Retinal pigment epithelial cell (primary cell): ENCODE measurements at regions not wholly inside any gene's neighbourhood (a gene's known extent, or its start where the extent isn't known, plus 50 kb on each side); places are given as distances from the start of the nearest gene placed in this dataset.
"Not testable (repeated sequence)": the region's sequence is repeated elsewhere in the genome, so short reads cannot be mapped to it uniquely, and the experiment has no call there.

ENCODE experiments used
- DNase-seq: peaks from one replicate; pipeline ENCODE4 v3.0.0-alpha.2; 2010; ENCODE audit warnings: low read depth
- H3K4me3 ChIP-seq: 2 replicates; pipeline ENCODE4 v1.5.1; 2011; ENCODE audit warnings: mild to moderate bottlenecking, low read length, control low read depth, moderate library complexity
- TF ChIP-seq, protein P1 (sequence below): conservative IDR thresholded peaks from 2 replicates; pipeline ENCODE4 v1.5.1; 2011; ENCODE audit warnings: low read depth, low read length, control low read depth, inconsistent platforms

DNA sequence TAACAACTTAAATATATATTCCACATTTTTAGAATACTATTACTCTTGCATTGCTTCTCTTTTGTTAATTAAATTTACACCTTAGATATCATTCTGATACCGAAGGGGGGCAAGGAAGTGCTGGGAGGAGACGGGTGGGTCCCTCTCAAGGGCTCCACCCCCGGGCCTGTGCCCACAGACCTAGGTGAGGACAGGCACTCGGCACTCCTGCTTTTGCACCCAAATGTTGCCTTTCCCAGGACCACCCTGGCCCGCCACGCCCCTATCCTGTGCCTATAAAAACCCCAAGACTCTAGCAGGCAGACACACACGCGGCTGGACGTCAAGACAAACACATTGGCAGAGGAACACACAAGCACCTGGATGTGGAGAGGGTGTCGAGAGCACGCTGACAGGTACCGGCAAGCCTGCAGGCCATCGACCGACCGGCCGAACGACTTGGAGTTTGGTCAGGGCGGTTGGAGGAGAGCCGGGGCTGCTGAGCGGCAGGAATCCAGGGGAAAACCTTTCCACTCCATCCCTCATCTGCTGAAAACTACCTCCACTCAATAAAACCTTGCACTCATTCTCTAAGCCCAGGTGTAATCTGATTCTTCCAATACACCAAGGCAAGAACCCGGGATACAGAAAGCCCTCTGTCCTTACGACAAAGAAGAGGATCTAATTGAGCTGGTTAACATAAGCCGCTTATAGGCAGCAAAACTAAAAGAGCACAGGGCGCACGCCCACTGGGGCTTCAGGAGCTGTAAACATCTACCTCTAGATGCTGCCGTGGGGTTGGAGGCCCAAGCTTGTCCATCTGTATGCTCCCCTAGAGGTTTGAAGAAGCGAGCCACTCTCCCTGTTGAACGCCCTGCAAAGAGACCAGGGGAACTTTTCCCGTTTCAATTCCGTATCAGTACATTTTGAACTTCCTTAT lies 197.4 kb upstream of the PRSS16 start:
- no peak for DNase-seq
- TF ChIP-seq, protein P1, sequence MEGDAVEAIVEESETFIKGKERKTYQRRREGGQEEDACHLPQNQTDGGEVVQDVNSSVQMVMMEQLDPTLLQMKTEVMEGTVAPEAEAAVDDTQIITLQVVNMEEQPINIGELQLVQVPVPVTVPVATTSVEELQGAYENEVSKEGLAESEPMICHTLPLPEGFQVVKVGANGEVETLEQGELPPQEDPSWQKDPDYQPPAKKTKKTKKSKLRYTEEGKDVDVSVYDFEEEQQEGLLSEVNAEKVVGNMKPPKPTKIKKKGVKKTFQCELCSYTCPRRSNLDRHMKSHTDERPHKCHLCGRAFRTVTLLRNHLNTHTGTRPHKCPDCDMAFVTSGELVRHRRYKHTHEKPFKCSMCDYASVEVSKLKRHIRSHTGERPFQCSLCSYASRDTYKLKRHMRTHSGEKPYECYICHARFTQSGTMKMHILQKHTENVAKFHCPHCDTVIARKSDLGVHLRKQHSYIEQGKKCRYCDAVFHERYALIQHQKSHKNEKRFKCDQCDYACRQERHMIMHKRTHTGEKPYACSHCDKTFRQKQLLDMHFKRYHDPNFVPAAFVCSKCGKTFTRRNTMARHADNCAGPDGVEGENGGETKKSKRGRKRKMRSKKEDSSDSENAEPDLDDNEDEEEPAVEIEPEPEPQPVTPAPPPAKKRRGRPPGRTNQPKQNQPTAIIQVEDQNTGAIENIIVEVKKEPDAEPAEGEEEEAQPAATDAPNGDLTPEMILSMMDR = no peak
- no peak overlapping the region for H3K4me3 ChIP-seq

GRCh38 chr6:27052082-27052730 lies 195.3 kb upstream of the PRSS16 start:
- not testable (repeated sequence) for H3K4me3 ChIP-seq

GRCh38 chr6:27052731-27053082 lies 194.8 kb upstream of the PRSS16 start:
- TF ChIP-seq, protein P1 = no peak

More at GRCh38 chr6:27052082-27052730, 195.3 kb upstream of the PRSS16 start:
- DNase-seq = not testable (repeated sequence)

DNA sequence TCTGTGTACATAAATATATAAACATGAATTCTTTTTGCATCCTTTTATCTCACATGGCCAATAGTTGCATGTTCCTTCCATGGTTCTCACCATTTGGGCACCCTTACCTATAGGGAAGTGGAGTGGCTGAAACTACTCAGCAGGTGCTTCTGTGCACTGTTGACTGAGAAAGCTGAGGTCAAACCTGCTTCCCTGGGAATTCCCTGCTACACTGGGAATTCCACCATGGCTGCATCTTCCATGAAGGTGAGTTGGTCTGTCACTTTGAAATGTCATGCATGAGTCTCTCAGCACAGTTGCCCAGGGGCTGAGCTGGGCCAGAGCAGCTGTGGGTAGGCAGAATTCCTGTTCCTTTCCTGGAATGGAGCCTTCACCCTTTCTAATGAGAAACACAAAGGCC lies 193.8 kb upstream of the PRSS16 start:
- no peak for DNase-seq
- no peak overlapping the region for H3K4me3 ChIP-seq
- TF ChIP-seq, protein P1 = no peak

More at GRCh38 chr6:27052731-27053082, 194.8 kb upstream of the PRSS16 start:
- H3K4me3 ChIP-seq = no peak overlapping the region
- no peak for DNase-seq

GRCh38 chr6:27056615-27057014 lies 190.9 kb upstream of the PRSS16 start:
- TF ChIP-seq, protein P1 = no peak
- DNase-seq = no peak
- H3K4me3 ChIP-seq = no peak overlapping the region

DNA sequence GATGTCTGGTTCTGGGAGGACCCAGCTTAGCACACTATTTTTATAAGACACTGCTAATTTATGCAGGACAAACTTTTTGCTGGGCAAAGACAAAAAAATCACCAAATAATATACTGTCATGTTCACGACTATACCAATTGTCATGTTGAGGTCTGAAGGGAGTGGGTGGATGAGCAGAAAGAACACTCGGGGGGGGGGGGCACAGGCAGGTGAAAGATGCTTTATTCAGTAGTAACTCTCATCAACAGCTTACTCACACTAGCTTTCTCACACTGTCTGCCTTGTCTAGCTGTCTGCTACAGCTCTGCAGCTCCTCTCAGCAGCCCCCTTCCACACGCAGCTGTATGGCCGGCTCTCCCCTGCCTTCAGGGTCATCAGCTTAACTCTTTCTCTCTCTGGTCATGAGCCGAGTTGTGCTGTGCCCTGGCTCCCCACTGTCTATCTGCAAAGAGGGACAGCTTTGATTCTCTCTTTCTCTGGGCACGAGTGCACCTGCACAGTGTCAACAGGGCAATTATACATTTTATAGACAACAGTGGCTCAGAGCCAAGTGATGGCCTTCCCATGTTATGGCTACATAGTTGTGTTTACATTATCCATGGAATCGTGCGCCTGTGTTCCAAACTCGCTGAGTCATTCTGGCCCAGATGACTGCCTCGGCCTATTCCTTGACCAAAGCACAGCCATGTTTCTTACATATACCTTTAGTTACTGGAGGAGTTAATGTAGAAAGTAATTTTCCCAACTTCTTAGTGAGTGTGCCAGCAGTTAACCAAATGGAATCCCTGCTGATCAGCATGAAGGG lies 187.7 kb upstream of the PRSS16 start:
- TF ChIP-seq, protein P1 = no peak
- no peak overlapping the region for H3K4me3 ChIP-seq
- DNase-seq = no peak
